Fibroblast of the aortic adventitia (primary cell): ENCODE measurements at regions not wholly inside any gene's neighbourhood (a gene's known extent, or its start where the extent isn't known, plus 50 kb on each side); places are given as distances from the start of the nearest gene placed in this dataset.
"Not testable (repeated sequence)": the region's sequence is repeated elsewhere in the genome, so short reads cannot be mapped to it uniquely, and the experiment has no call there.

ENCODE experiments used
- DNase-seq: peaks from one replicate; pipeline ENCODE4 v3.0.0-alpha.2; 2010; ENCODE audit warnings: low read depth
- H3K4me3 ChIP-seq: 2 replicates; pipeline ENCODE4 v1.5.1; 2011; ENCODE audit warnings: low read depth, mild to moderate bottlenecking, control low read depth, low read length, moderate library complexity
- TF ChIP-seq, protein P1 (sequence below): IDR thresholded peaks from 2 replicates; pipeline ENCODE4 v1.5.1; 2011; ENCODE audit warnings: mild to moderate bottlenecking, low read length, control low read depth, inconsistent platforms; ENCODE audit not compliant: insufficient read depth

DNA sequence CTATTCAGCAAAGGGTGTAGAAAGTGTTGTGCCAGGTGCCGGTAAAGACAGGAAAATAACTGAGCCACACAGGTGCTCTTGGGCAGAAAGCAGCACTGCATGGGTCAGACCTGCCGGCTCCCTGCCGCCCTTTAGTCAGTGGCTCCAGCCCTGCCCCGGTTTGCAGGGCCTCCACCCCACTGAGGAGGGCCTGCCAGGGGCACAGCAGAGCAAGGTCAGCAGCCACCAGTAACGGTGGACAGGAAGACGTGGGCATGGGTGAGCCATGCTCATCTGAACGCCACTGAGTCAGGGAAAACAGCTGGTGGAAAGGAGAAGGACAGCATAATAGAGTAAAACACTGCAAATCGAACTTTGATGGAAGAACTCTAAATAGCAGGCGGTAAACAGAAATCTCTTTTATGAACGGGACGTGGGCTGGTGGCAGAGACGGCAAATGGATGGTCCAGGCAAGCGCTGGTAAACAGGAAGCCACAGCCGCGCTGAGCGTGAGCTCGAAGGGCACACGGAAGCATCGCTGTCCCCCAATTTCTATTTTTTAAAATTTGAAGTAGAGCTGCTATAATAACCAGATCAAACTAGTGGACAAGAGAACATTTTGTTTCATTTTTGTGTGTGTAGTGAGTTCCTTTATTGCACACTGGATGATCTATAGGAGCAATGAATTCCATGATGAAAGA is 141.8 kb upstream of the ALKAL2 start:
- DNase-seq: no peak
- TF ChIP-seq, protein P1, sequence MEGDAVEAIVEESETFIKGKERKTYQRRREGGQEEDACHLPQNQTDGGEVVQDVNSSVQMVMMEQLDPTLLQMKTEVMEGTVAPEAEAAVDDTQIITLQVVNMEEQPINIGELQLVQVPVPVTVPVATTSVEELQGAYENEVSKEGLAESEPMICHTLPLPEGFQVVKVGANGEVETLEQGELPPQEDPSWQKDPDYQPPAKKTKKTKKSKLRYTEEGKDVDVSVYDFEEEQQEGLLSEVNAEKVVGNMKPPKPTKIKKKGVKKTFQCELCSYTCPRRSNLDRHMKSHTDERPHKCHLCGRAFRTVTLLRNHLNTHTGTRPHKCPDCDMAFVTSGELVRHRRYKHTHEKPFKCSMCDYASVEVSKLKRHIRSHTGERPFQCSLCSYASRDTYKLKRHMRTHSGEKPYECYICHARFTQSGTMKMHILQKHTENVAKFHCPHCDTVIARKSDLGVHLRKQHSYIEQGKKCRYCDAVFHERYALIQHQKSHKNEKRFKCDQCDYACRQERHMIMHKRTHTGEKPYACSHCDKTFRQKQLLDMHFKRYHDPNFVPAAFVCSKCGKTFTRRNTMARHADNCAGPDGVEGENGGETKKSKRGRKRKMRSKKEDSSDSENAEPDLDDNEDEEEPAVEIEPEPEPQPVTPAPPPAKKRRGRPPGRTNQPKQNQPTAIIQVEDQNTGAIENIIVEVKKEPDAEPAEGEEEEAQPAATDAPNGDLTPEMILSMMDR: no peak
- no peak overlapping the region for H3K4me3 ChIP-seq

DNA sequence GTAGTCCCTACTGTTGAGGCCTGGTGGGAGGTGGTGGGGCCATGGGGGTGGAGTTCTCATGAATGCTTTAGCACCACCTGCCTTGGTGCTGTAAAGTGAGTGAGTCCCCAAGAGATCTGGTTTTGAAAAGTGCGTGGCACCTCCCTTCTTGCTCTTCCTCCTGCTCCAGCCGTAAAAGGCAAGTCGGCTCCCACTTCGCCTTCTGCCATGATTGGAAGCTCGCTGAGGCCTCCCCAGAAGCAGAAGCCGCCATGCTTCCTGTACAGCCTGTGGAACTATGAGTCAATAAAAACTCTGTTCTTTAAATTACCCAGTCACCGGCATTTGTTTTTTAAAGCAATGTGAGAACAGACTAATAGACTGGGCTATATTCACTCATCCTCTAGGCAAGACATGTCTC is 141.3 kb upstream of the ALKAL2 start:
- no peak for DNase-seq
- H3K4me3 ChIP-seq: no peak overlapping the region
- TF ChIP-seq, protein P1: no peak

DNA sequence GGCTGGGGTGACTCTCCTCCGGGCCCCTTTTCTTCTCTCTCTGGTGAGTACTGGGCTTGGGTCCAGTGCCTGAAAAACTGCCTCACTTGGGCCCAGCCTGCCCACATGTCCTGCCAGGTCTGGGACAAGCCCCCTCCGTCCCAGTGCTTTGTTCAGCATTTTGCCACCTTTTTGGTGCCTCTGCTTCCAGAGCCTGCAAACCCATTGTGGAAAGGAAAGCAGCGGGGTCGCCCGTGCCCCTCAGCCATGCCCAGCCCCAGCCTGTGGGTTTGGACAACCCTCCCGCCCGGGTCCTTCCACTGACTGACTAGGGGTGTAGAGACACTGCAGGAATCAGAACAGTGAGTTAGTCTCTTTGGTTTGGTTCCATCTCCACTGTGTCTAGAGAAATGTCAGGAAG is 140.7 kb upstream of the ALKAL2 start:
- H3K4me3 ChIP-seq: no peak overlapping the region
- TF ChIP-seq, protein P1: no peak
- DNase-seq: no peak

DNA sequence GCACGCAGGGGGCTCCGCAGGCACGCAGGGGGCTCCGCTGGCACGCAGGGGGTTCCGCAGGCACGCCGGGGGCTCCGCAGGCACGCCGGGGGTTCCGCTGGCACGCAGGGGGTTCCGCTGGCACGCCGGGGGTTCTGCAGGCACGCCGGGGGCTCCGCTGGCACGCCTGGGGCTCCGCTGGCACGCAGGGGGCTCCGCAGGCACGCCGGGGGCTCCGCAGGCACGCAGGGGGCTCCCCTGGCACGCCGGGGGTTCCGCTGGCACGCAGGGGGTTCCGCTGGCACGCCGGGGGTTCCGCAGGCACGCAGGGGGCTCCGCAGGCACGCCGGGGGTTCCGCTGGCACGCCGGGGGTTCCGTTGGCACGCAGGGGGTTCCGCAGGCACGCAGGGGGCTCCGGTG is 138.8 kb upstream of the ALKAL2 start:
- not testable (repeated sequence) for H3K4me3 ChIP-seq, DNase-seq

DNA sequence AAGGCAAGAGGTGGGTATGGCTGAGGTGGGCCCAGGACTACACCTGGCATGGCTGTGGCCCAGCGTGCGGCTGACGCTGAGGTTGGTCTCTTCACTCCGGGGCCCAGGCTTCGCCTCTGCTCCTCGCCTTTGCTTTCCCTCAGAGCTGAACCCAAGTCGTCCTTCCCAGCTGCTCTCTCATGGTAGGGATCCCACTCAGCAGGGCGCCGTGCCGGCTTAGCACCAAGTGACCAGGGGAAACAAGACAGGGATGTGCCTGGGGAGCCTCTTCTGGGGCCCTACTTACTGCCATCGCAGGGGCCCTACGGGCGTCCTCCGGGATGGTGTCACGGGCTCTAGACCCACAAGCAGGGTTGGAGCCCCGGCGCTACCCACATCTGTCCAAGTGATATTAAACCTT is 138.1 kb upstream of the ALKAL2 start:
- no peak overlapping the region for H3K4me3 ChIP-seq
- TF ChIP-seq, protein P1: no peak
- no peak for DNase-seq

DNA sequence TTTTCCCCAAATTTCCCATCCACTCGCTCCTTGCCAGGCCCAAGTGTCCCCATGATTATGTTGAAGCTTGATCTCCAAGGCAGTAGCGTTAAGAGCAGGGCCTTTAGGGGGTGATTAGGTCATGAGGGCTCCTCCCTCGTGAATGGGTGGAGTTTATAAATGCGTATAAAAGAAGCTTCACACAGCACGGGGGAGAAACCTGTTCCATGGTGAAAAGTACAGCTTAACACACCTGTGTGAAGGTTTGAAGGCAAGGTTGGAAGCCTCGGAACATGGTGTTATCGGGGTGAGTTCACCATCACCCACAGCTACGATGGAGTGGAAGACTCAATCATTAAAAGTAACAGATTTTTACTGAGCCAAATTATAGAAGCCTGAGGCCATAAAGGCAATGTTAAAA is 137.4 kb upstream of the ALKAL2 start:
- H3K4me3 ChIP-seq: no peak overlapping the region
- TF ChIP-seq, protein P1: no peak
- no peak for DNase-seq

DNA sequence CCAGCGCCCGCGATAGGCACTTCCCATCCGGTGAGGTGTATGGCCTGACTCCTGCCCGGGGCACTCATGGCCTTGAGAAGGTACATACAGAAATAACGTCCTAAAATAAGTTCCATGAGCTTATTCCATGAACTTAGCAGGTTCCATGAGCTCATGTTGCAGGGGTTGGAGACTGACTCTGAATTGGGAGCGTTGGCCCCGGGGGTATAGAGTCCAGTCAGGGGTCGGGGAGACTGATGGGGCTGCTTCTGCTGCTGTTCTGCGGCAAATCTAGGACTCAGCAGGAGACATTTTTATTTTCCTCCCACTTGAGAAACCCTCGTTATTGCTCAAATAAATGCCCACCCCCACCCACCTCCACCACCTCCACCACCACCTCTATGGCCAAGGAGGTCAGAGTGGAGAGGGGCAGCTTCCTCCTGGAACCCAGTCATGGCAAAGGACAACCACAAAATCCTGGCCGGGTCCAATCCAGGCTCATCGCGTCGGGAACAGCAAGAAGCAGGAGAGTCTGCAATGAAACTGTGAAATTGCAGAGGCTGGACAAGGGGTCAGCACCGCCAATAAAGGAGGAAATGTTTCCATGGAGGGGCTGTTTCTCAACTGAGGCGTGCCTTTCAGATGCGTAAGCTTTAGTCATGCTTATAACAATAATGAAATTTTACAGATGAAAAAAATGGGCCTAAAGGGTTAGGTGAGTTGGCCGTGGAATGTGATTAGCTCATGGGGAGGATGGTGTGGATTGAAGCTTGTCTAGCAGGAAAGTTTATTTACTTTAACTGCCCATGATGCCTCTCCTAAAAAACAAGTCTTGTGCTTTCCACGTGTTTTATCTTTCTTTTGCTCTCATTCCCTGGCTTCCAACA is 136.6 kb upstream of the ALKAL2 start:
- no peak for DNase-seq
- H3K4me3 ChIP-seq: no peak overlapping the region
- TF ChIP-seq, protein P1: no peak
